ENCODE measurements at regions not wholly inside any gene's neighbourhood (a gene's known extent, or its start where the extent isn't known, plus 50 kb on each side); places are given as distances from the start of the nearest gene placed in this dataset.

GRCh38 chr12:124419292-124420040 lies 124.6 kb downstream of the RFLNA start:
- H3K9ac ChIP-seq (ENCODE audit: low read length), result no peak overlapping the region
- no peaks in the 10 kb centered on the region for H3K9me2 ChIP-seq (replicated peaks; ENCODE audit: insufficient read depth, low read length)
- H3K4me2 ChIP-seq (ENCODE audit: low read depth, low read length, poor library complexity, severe bottlenecking), result no peak overlapping the region
- H3K36me3 ChIP-seq (ENCODE audit: low read length), result no peaks in the 10 kb centered on the region
- H3K79me2 ChIP-seq (ENCODE audit: insufficient read depth, low read length), result no peaks in the 10 kb centered on the region
- H3K4me3 ChIP-seq (ENCODE audit: insufficient read depth, low read length, poor library complexity, severe bottlenecking), result no peak overlapping the region
- TF ChIP-seq CTCF (IDR thresholded peaks at IDR 0.05; ENCODE audit: insufficient read depth, low read length, poor library complexity, severe bottlenecking) (no peak), EZH2phosphoT487 (conservative IDR thresholded peaks at IDR 0.05; ENCODE audit: low read length) (no peak)
- no peak overlapping the region for H3K27ac ChIP-seq (ENCODE audit: low read depth, low read length)
- no peak overlapping the region for H2AFZ ChIP-seq (ENCODE audit: low read depth, low read length, severe bottlenecking)
- H3K9me3 ChIP-seq (ENCODE audit: insufficient read depth, low read length), result no peaks in the 10 kb centered on the region
- H3K27me3 ChIP-seq (ENCODE audit: low read length), result no peaks in the 10 kb centered on the region
- H3F3A ChIP-seq (ENCODE audit: insufficient read depth), result no peaks in the 10 kb centered on the region
- no peaks in the 10 kb centered on the region for H4K20me1 ChIP-seq (ENCODE audit: low read depth, low read length)

- Histone ChIP-seq H4K20me1 (ENCODE audit: low read depth, low read length) (no peaks in the 10 kb centered on the region), H3K27ac (ENCODE audit: low read depth, low read length) (no peak overlapping the region), H3K36me3 (ENCODE audit: low read length) (no peaks in the 10 kb centered on the region), H3K9me2 (replicated peaks; ENCODE audit: insufficient read depth, low read length) (no peaks in the 10 kb centered on the region), H3K27me3 (ENCODE audit: low read length) (no peaks in the 10 kb centered on the region), H3K4me3 (ENCODE audit: insufficient read depth, low read length, poor library complexity, severe bottlenecking) (no peak overlapping the region), H2AFZ (ENCODE audit: low read depth, low read length, severe bottlenecking) (no peak overlapping the region), H3K4me2 (ENCODE audit: low read depth, low read length, poor library complexity, severe bottlenecking) (no peak overlapping the region), H3K9me3 (ENCODE audit: insufficient read depth, low read length) (no peaks in the 10 kb centered on the region), H3K79me2 (ENCODE audit: insufficient read depth, low read length) (no peaks in the 10 kb centered on the region), H3F3A (ENCODE audit: insufficient read depth) (no peaks in the 10 kb centered on the region), H3K9ac (ENCODE audit: low read length) (no peak overlapping the region)
- TF ChIP-seq EZH2phosphoT487 (conservative IDR thresholded peaks at IDR 0.05; ENCODE audit: low read length) (no peak), CTCF (IDR thresholded peaks at IDR 0.05; ENCODE audit: insufficient read depth, low read length, poor library complexity, severe bottlenecking) (no peak)
These were observed 123.9 kb downstream of the RFLNA start for GRCh38 chr12:124418791-124419190.

- Histone ChIP-seq H3K27me3 (ENCODE audit: low read length) (no peaks in the 10 kb centered on the region), H4K20me1 (ENCODE audit: low read depth, low read length) (no peaks in the 10 kb centered on the region), H2AFZ (ENCODE audit: low read depth, low read length, severe bottlenecking) (no peak overlapping the region), H3K4me3 (ENCODE audit: insufficient read depth, low read length, poor library complexity, severe bottlenecking) (no peak overlapping the region), H3K9me2 (replicated peaks; ENCODE audit: insufficient read depth, low read length) (no peaks in the 10 kb centered on the region), H3F3A (ENCODE audit: insufficient read depth) (no peaks in the 10 kb centered on the region), H3K9ac (ENCODE audit: low read length) (no peak overlapping the region), H3K4me2 (ENCODE audit: low read depth, low read length, poor library complexity, severe bottlenecking) (no peak overlapping the region), H3K79me2 (ENCODE audit: insufficient read depth, low read length) (no peaks in the 10 kb centered on the region), H3K36me3 (ENCODE audit: low read length) (no peaks in the 10 kb centered on the region), H3K27ac (ENCODE audit: low read depth, low read length) (no peak overlapping the region), H3K9me3 (ENCODE audit: insufficient read depth, low read length) (no peaks in the 10 kb centered on the region)
- TF ChIP-seq EZH2phosphoT487 (conservative IDR thresholded peaks at IDR 0.05; ENCODE audit: low read length) (no peak), CTCF (IDR thresholded peaks at IDR 0.05; ENCODE audit: insufficient read depth, low read length, poor library complexity, severe bottlenecking) (no peak)
These were observed 123.3 kb downstream of the RFLNA start for GRCh38 chr12:124418156-124418555.

All from SU-DHL-6 (cell line).